ENCODE measurements at regions not wholly inside any gene's neighbourhood (a gene's known extent, or its start where the extent isn't known, plus 50 kb on each side); places are given as distances from the start of the nearest gene placed in this dataset.

GRCh38 chr20:7207186-7207798 is 439.8 kb downstream of the BMP2 start:
- no peak overlapping the region for H3K27ac ChIP-seq (ENCODE audit: low read length)
- WGBS = 61% methylated on average over 6 of the region's 6 CpGs
- H3K4me3 ChIP-seq (ENCODE audit: low read length) = no peak overlapping the region
- intact Hi-C loops (cut with DNase I) = no loop called here
- H3K27me3 ChIP-seq (ENCODE audit: control insufficient read depth, insufficient read depth) = no peaks in the 10 kb centered on the region
- no peaks in the 10 kb centered on the region for H3K4me1 ChIP-seq (ENCODE audit: control insufficient read depth, insufficient read depth, low read length)
- DNase-seq (no peak), ATAC-seq (no peak)
- H3K9me3 ChIP-seq (ENCODE audit: control insufficient read depth, low read length) = no peaks in the 10 kb centered on the region

GRCh38 chr20:7210910-7211309 is 443.4 kb downstream of the BMP2 start:
- intact Hi-C loops (cut with DNase I) = no loop called here
- Histone ChIP-seq H3K4me3 (ENCODE audit: low read length) (no peak overlapping the region), H3K4me1 (ENCODE audit: control insufficient read depth, insufficient read depth, low read length) (no peaks in the 10 kb centered on the region), H3K9me3 (ENCODE audit: control insufficient read depth, low read length) (no peaks in the 10 kb centered on the region), H3K27ac (ENCODE audit: low read length) (no peak overlapping the region), H3K27me3 (ENCODE audit: control insufficient read depth, insufficient read depth) (no peaks in the 10 kb centered on the region)
- WGBS = 69% methylated on average over 4 of the region's 4 CpGs
- ATAC-seq (no peak), DNase-seq (no peak)

- ATAC-seq (no peak), DNase-seq (no peak)
- H3K27ac ChIP-seq (ENCODE audit: low read length) = no peak overlapping the region
- no peaks in the 10 kb centered on the region for H3K27me3 ChIP-seq (ENCODE audit: control insufficient read depth, insufficient read depth)
- intact Hi-C loops (cut with DNase I) = no loop called here
- H3K4me3 ChIP-seq (ENCODE audit: low read length) = no peak overlapping the region
- no peaks in the 10 kb centered on the region for H3K4me1 ChIP-seq (ENCODE audit: control insufficient read depth, insufficient read depth, low read length)
- no peaks in the 10 kb centered on the region for H3K9me3 ChIP-seq (ENCODE audit: control insufficient read depth, low read length)
- WGBS = 85% methylated on average over 3 of the region's 3 CpGs
Measured at GRCh38 chr20:7214081-7214740, 446.7 kb downstream of the BMP2 start.

DNA sequence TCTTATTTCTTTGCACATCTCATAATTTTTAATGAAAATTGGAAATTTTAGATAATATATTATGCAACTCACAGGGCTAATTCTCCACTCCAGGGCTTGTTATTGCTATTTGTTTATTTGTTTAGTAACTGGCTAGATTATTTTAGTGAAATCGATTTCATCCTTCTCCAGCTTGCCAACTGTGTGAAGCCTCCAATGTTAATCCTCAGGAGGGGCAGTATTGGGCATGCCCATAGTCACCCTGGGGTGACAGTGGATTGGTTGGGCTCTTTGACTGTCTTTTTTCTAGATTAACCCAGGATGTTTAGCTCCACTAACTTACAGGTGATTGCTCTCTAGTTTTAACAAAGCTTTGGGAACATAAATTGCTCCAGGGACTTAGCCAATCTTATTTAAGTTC is 450.1 kb downstream of the BMP2 start:
- H3K4me1 ChIP-seq (ENCODE audit: control insufficient read depth, insufficient read depth, low read length) = no peaks in the 10 kb centered on the region
- no peaks in the 10 kb centered on the region for H3K27me3 ChIP-seq (ENCODE audit: control insufficient read depth, insufficient read depth)
- no peaks in the 10 kb centered on the region for H3K9me3 ChIP-seq (ENCODE audit: control insufficient read depth, low read length)
- no peak overlapping the region for H3K27ac ChIP-seq (ENCODE audit: low read length)
- intact Hi-C loops (cut with DNase I) = no loop called here
- ATAC-seq (no peak), DNase-seq (no peak)
- H3K4me3 ChIP-seq (ENCODE audit: low read length) = no peak overlapping the region
- 82% methylated on average over 1 of the region's 1 CpG for WGBS

GRCh38 chr20:7220755-7221154 is 453.3 kb downstream of the BMP2 start:
- WGBS = 61% methylated on average over 1 of the region's 1 CpG
- intact Hi-C loops (cut with DNase I) = no loop called here
- ATAC-seq = no peak

GRCh38 chr20:7226156-7226555 is 458.7 kb downstream of the BMP2 start:
- Histone ChIP-seq H3K27ac (ENCODE audit: low read length) (no peak overlapping the region), H3K4me3 (ENCODE audit: low read length) (no peak overlapping the region), H3K4me1 (ENCODE audit: control insufficient read depth, insufficient read depth, low read length) (no peaks in the 10 kb centered on the region), H3K9me3 (ENCODE audit: control insufficient read depth, low read length) (no peaks in the 10 kb centered on the region), H3K27me3 (ENCODE audit: control insufficient read depth, insufficient read depth) (no peaks in the 10 kb centered on the region)
- intact Hi-C loops (cut with DNase I) = no loop called here
- no peak for DNase-seq
- ATAC-seq = no peak
- WGBS = 60% methylated on average over 2 of the region's 2 CpGs

More at GRCh38 chr20:7220755-7221154, 453.3 kb downstream of the BMP2 start:
- no peaks in the 10 kb centered on the region for H3K9me3 ChIP-seq (ENCODE audit: control insufficient read depth, low read length)
- no peaks in the 10 kb centered on the region for H3K4me1 ChIP-seq (ENCODE audit: control insufficient read depth, insufficient read depth, low read length)
- no peaks in the 10 kb centered on the region for H3K27me3 ChIP-seq (ENCODE audit: control insufficient read depth, insufficient read depth)
- DNase-seq = no peak
- H3K4me3 ChIP-seq (ENCODE audit: low read length) = no peak overlapping the region
- H3K27ac ChIP-seq (ENCODE audit: low read length) = no peak overlapping the region

GRCh38 chr20:7231303-7231702 is 463.8 kb downstream of the BMP2 start:
- Histone ChIP-seq H3K27ac (ENCODE audit: low read length) (no peak overlapping the region), H3K4me1 (ENCODE audit: control insufficient read depth, insufficient read depth, low read length) (no peaks in the 10 kb centered on the region), H3K27me3 (ENCODE audit: control insufficient read depth, insufficient read depth) (no peaks in the 10 kb centered on the region), H3K4me3 (ENCODE audit: low read length) (no peak overlapping the region), H3K9me3 (ENCODE audit: control insufficient read depth, low read length) (no peaks in the 10 kb centered on the region)
- ATAC-seq (no peak), DNase-seq (no peak)
- intact Hi-C loops (cut with DNase I) = no loop called here

DNA sequence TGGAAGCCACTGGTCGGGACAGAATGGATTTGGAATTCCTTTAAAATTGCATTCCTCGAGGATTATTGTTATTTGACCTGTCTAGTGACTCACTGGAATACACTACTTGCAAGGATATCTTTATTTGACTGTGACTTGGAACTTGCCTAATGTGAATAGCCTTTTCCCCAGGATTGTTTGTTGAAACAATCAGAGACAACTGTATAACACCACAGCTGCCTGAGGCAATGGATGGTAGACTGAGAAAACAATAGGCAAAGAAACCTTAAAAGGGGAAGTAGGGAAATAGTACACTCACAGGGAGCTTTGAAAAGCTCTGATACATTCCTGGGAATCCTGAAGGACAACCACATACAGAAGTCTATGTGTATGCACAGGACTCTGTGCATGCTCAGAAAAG is 465.3 kb downstream of the BMP2 start:
- intact Hi-C loops (cut with DNase I) = no loop called here

GRCh38 chr20:7237251-7237650 is 469.8 kb downstream of the BMP2 start:
- H3K9me3 ChIP-seq (ENCODE audit: control insufficient read depth, low read length) = no peaks in the 10 kb centered on the region
- no peak overlapping the region for H3K27ac ChIP-seq (ENCODE audit: low read length)
- 77% methylated on average over 1 of the region's 1 CpG for WGBS
- no peaks in the 10 kb centered on the region for H3K27me3 ChIP-seq (ENCODE audit: control insufficient read depth, insufficient read depth)
- intact Hi-C loops (cut with DNase I) = no loop called here
- no peak for DNase-seq
- H3K4me3 ChIP-seq (ENCODE audit: low read length) = no peak overlapping the region
- no peak for ATAC-seq
- H3K4me1 ChIP-seq (ENCODE audit: control insufficient read depth, insufficient read depth, low read length) = no peaks in the 10 kb centered on the region

More for the DNA sequence above, 465.3 kb downstream of the BMP2 start:
- no peak overlapping the region for H3K27ac ChIP-seq (ENCODE audit: low read length)
- no peak overlapping the region for H3K4me3 ChIP-seq (ENCODE audit: low read length)
- no peaks in the 10 kb centered on the region for H3K27me3 ChIP-seq (ENCODE audit: control insufficient read depth, insufficient read depth)
- DNase-seq = no peak
- H3K4me1 ChIP-seq (ENCODE audit: control insufficient read depth, insufficient read depth, low read length) = no peaks in the 10 kb centered on the region
- no peak for ATAC-seq
- H3K9me3 ChIP-seq (ENCODE audit: control insufficient read depth, low read length) = no peaks in the 10 kb centered on the region
- 60% methylated on average over 2 of the region's 2 CpGs for WGBS

- H3K27ac ChIP-seq (ENCODE audit: low read length) = no peak overlapping the region
- no peaks in the 10 kb centered on the region for H3K9me3 ChIP-seq (ENCODE audit: control insufficient read depth, low read length)
- H3K27me3 ChIP-seq (ENCODE audit: control insufficient read depth, insufficient read depth) = no peaks in the 10 kb centered on the region
- WGBS = 86% methylated on average over 3 of the region's 3 CpGs
- DNase-seq = no peak
- no peaks in the 10 kb centered on the region for H3K4me1 ChIP-seq (ENCODE audit: control insufficient read depth, insufficient read depth, low read length)
- no peak overlapping the region for H3K4me3 ChIP-seq (ENCODE audit: low read length)
- intact Hi-C loops (cut with DNase I) = no loop called here
- no peak for ATAC-seq
Measured at GRCh38 chr20:7240490-7240889, 473.0 kb downstream of the BMP2 start.

- ATAC-seq (no peak), DNase-seq (no peak)
- Histone ChIP-seq H3K4me1 (ENCODE audit: control insufficient read depth, insufficient read depth, low read length) (peaks cover 2% of the 10 kb centered on the region), H3K9me3 (ENCODE audit: control insufficient read depth, low read length) (no peaks in the 10 kb centered on the region), H3K27ac (ENCODE audit: low read length) (no peak overlapping the region), H3K4me3 (ENCODE audit: low read length) (no peak overlapping the region), H3K27me3 (ENCODE audit: control insufficient read depth, insufficient read depth) (no peaks in the 10 kb centered on the region)
- WGBS = 47% methylated on average over 7 of the region's 7 CpGs
- intact Hi-C loops (cut with DNase I) = no loop called here
Measured at GRCh38 chr20:7248281-7249201, 481.1 kb downstream of the BMP2 start.

Data from right cardiac atrium (tissue), 5 donors.